Endothelial cell (in vitro differentiated cells): ENCODE measurements at regions not wholly inside any gene's neighbourhood (a gene's known extent, or its start where the extent isn't known, plus 50 kb on each side); places are given as distances from the start of the nearest gene placed in this dataset.
"Not testable (repeated sequence)": the region's sequence is repeated elsewhere in the genome, so short reads cannot be mapped to it uniquely, and the experiment has no call there.

Experiments used
- DNase-seq: peaks from one replicate; pipeline ENCODE4 v3.0.0; 2021; ENCODE audit warnings: low spot score
- H3K27ac Mint-ChIP-seq: one replicate; pipeline ENCODE4 v1.8.0; 2021; ENCODE audit warnings: mixed read lengths, inconsistent platforms; ENCODE audit not compliant: unreplicated experiment
- H3K27me3 Mint-ChIP-seq: one replicate; pipeline ENCODE4 v1.8.0; 2021; ENCODE audit warnings: mild to moderate bottlenecking, moderate library complexity, mixed read lengths, inconsistent platforms; ENCODE audit not compliant: unreplicated experiment
- H3K36me3 Mint-ChIP-seq: one replicate; pipeline ENCODE4 v1.8.0; 2021; ENCODE audit warnings: mild to moderate bottlenecking, low read depth, mixed read lengths, inconsistent platforms; ENCODE audit not compliant: unreplicated experiment
- H3K4me1 Mint-ChIP-seq: one replicate; pipeline ENCODE4 v1.8.0; 2021; ENCODE audit warnings: mild to moderate bottlenecking, mixed read lengths, inconsistent platforms; ENCODE audit not compliant: unreplicated experiment
- H3K4me3 Mint-ChIP-seq: one replicate; pipeline ENCODE4 v1.8.0; 2021; ENCODE audit warnings: mild to moderate bottlenecking, mixed read lengths, inconsistent platforms; ENCODE audit not compliant: unreplicated experiment
- H3K9me3 Mint-ChIP-seq: one replicate; pipeline ENCODE4 v1.8.0; 2021; ENCODE audit warnings: mixed read lengths, inconsistent platforms; ENCODE audit not compliant: unreplicated experiment
- TF ChIP-seq, protein P1 (sequence below): fragments of 200-600 bp; sonication (generic); IDR thresholded peaks from one replicate; pipeline ENCODE4 v1.5.0; 2021; ENCODE audit warnings: antibody characterized with exemption; ENCODE audit not compliant: unreplicated experiment

DNA sequence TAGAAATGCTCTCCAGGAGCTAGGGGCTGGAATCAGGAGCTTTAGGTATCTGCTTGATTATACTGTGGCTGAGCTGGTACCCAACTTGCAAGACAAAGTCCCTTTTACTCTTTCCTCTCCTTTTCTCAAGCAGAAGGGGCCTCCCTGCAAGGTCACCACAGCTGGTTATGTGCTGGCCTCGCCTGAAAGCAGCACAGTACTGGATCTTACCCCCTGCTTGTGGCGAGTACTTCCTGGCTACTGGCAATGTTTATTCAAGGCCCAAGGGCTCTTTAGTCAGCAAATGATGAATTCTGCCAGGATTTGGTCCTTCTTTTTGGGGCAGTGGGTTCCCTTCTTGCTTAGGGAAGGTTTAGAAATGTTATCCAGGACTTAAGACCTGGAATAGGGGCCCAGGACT, 234.6 kb downstream of the RAP2B start:
- Mint-ChIP-seq H3K36me3 (no peaks in the 10 kb centered on the region), H3K4me3 (no peak overlapping the region), H3K4me1 (no peaks in the 10 kb centered on the region), H3K27ac (no peak overlapping the region), H3K27me3 (no peaks in the 10 kb centered on the region), H3K9me3 (no peaks in the 10 kb centered on the region)
- TF ChIP-seq, protein P1, sequence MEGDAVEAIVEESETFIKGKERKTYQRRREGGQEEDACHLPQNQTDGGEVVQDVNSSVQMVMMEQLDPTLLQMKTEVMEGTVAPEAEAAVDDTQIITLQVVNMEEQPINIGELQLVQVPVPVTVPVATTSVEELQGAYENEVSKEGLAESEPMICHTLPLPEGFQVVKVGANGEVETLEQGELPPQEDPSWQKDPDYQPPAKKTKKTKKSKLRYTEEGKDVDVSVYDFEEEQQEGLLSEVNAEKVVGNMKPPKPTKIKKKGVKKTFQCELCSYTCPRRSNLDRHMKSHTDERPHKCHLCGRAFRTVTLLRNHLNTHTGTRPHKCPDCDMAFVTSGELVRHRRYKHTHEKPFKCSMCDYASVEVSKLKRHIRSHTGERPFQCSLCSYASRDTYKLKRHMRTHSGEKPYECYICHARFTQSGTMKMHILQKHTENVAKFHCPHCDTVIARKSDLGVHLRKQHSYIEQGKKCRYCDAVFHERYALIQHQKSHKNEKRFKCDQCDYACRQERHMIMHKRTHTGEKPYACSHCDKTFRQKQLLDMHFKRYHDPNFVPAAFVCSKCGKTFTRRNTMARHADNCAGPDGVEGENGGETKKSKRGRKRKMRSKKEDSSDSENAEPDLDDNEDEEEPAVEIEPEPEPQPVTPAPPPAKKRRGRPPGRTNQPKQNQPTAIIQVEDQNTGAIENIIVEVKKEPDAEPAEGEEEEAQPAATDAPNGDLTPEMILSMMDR = no peak
- no peak for DNase-seq

DNA sequence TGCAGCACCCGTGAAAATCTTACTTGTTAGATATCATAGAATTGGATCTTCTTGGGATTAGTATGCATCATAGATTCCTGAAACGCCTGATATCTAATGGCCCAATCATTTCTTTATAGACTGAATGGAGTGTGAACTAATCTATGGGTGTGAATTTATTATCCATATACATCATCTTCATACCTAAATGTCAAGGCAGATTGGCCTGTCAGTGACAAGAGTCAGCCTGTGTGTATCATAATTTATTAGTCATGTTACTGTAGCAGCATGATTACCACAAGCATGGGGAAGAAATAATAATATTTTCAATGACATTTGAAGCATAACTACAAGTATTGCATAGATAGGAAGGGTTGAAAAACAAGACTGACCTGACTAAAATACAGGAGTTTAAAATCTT, 235.8 kb downstream of the RAP2B start:
- no peak for DNase-seq
- Mint-ChIP-seq H3K36me3 (no peaks in the 10 kb centered on the region), H3K4me3 (no peak overlapping the region), H3K27ac (no peak overlapping the region), H3K27me3 (no peaks in the 10 kb centered on the region), H3K4me1 (no peaks in the 10 kb centered on the region), H3K9me3 (no peaks in the 10 kb centered on the region)
- TF ChIP-seq, protein P1 = no peak

GRCh38 chr3:153399636-153400035, 237.6 kb downstream of the RAP2B start:
- Mint-ChIP-seq H3K9me3 (no peaks in the 10 kb centered on the region), H3K27me3 (no peaks in the 10 kb centered on the region), H3K4me1 (no peaks in the 10 kb centered on the region), H3K27ac (no peak overlapping the region), H3K4me3 (no peak overlapping the region), H3K36me3 (no peaks in the 10 kb centered on the region)
- DNase-seq = no peak
- TF ChIP-seq, protein P1 = no peak

GRCh38 chr3:153400641-153401040, 238.6 kb downstream of the RAP2B start:
- Mint-ChIP-seq H3K9me3 (no peaks in the 10 kb centered on the region), H3K4me3 (no peak overlapping the region), H3K4me1 (no peaks in the 10 kb centered on the region), H3K36me3 (no peaks in the 10 kb centered on the region), H3K27ac (no peak overlapping the region), H3K27me3 (no peaks in the 10 kb centered on the region)
- DNase-seq = no peak
- TF ChIP-seq, protein P1 = no peak

- no peak for DNase-seq
- Mint-ChIP-seq H3K27ac (no peak overlapping the region), H3K27me3 (no peaks in the 10 kb centered on the region), H3K4me1 (no peaks in the 10 kb centered on the region), H3K36me3 (no peaks in the 10 kb centered on the region), H3K4me3 (no peak overlapping the region), H3K9me3 (no peaks in the 10 kb centered on the region)
- TF ChIP-seq, protein P1 = no peak
Observed at GRCh38 chr3:153404157-153404556, 242.1 kb downstream of the RAP2B start.

DNA sequence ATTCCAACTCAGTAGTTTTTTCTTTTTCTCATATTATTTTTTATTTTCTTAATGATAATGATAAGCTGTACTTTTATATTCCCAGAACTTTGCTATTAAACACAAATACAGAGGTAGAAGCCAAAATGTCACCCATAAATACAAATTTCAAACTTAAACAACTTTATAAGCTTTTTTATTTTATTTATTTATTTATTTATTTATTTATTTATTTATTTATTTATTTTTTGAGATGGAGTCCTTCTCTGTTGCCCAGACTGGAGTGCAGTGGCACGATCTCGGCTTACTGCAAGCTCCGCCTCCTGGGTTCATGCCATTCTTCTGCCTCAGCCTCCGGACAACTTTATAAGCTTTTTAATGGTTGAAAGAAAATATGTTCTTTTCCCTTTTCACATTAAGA, 243.3 kb downstream of the RAP2B start:
- H3K36me3 Mint-ChIP-seq, DNase-seq, H3K9me3 Mint-ChIP-seq, H3K27ac Mint-ChIP-seq, H3K4me1 Mint-ChIP-seq, H3K4me3 Mint-ChIP-seq, H3K27me3 Mint-ChIP-seq: not testable (repeated sequence)
